Erythroblast (primary cell): ENCODE measurements at regions not wholly inside any gene's neighbourhood (a gene's known extent, or its start where the extent isn't known, plus 50 kb on each side); places are given as distances from the start of the nearest gene placed in this dataset.

Experiments
- GATA1 ChIP-seq: IDR thresholded peaks from 2 replicates; pipeline ENCODE4 v1.6.1; 2011; ENCODE audit warnings: low read depth, mild to moderate bottlenecking, control low read depth, low read length, moderate library complexity
- POLR2A ChIP-seq: IDR thresholded peaks from 2 replicates; pipeline ENCODE4 v1.6.1; 2011; ENCODE audit warnings: mild to moderate bottlenecking, low read length

GRCh38 chr4:176479767-176480166 is 160.0 kb downstream of the SPCS3 start:
- TF ChIP-seq POLR2A (no peak), GATA1 (no peak)
